Panc1 (cell line): ENCODE measurements at regions not wholly inside any gene's neighbourhood (a gene's known extent, or its start where the extent isn't known, plus 50 kb on each side); places are given as distances from the start of the nearest gene placed in this dataset.
"Not testable (repeated sequence)": the region's sequence is repeated elsewhere in the genome, so short reads cannot be mapped to it uniquely, and the experiment has no call there.

Source experiments
- ATAC-seq: fragments of 200-7000 bp; cut with Tn5 transposase; 2 replicates; pipeline ENCODE4 v1.9.1; 2020; ENCODE audit warnings: mild to moderate bottlenecking, moderate library complexity
- BruUV-seq: library from RNA; stranded (reverse); fragments of 400-500 nt; replicated peaks from 2 replicates; lab custom pipeline; 2021; lab: Mats Ljungman, UMichigan
- CTCF ChIA-PET: fragments of 300-600 bp; sonication (Branson Sonifier 250); formaldehyde crosslinking; loops from one replicate; lab custom pipeline; 2022; ENCODE audit warnings: antibody characterized with exemption; lab: Charles Lee
- POLR2A ChIA-PET: fragments of 300-600 bp; sonication (Branson Sonifier 250); formaldehyde crosslinking; loops from one replicate; lab custom pipeline; 2022; ENCODE audit warnings: antibody characterized with exemption; lab: Charles Lee
- DNase-seq: peaks from one replicate; pipeline ENCODE4 v3.0.0-alpha.2; 2010; ENCODE audit warnings: low read depth, low spot score
- H3K27ac ChIP-seq: 2 replicates; pipeline ENCODE4 v1.5.1; 2011; ENCODE audit warnings: mild to moderate bottlenecking, low read length, inconsistent platforms
- H3K27me3 ChIP-seq: fragments of 200-500 bp; sonication (Bioruptor generic); 2 replicates; pipeline ENCODE4 v1.6.0; 2014; ENCODE audit warnings: low read length, inconsistent platforms; ENCODE audit not compliant: control insufficient read depth, insufficient read depth
- H3K36me3 ChIP-seq: fragments of 200-500 bp; sonication (Bioruptor generic); 2 replicates; pipeline ENCODE4 v1.5.1; 2014; ENCODE audit warnings: inconsistent platforms, mild to moderate bottlenecking, low read length, moderate library complexity; ENCODE audit not compliant: control insufficient read depth, insufficient read depth
- H3K4me1 ChIP-seq: 2 replicates; pipeline ENCODE4 v1.5.1; 2011; ENCODE audit warnings: inconsistent platforms, mild to moderate bottlenecking, low read length, moderate library complexity; ENCODE audit not compliant: control insufficient read depth, insufficient read depth
- H3K4me3 ChIP-seq, 2 experiments: 2 replicates each; pipeline ENCODE4 v1.5.1; 2011 to 2012; ENCODE audit warnings: low read depth in 2 of 2, low read length in 2 of 2, mild to moderate bottlenecking in 2 of 2, inconsistent platforms in 1 of 2, moderate library complexity in 1 of 2
- H3K9me3 ChIP-seq: fragments of 200-500 bp; sonication (Bioruptor generic); 2 replicates; pipeline ENCODE4 v1.5.1; 2014; ENCODE audit warnings: low read depth, mild to moderate bottlenecking, inconsistent platforms, low read length, moderate library complexity; ENCODE audit not compliant: control insufficient read depth, insufficient read depth
- POLR2AphosphoS5 ChIP-seq: IDR thresholded peaks from 2 replicates; pipeline ENCODE4 v1.6.1; 2012; ENCODE audit warnings: mild to moderate bottlenecking, low read depth, low read length, moderate library complexity
- SIN3A ChIP-seq: IDR thresholded peaks from 2 replicates; pipeline ENCODE4 v1.6.1; 2012; ENCODE audit warnings: low read depth, mild to moderate bottlenecking, low read length, moderate library complexity, borderline replicate concordance; ENCODE audit not compliant: insufficient read depth
- TCF7L2 ChIP-seq: IDR thresholded peaks from 2 replicates; pipeline ENCODE4 v1.6.1; 2011; ENCODE audit warnings: mild to moderate bottlenecking, low read depth, low read length, inconsistent platforms
- in situ Hi-C: cut with HindIII; loops from 2 replicates; pipeline ENCODE4 v1.10.0; 2016; ENCODE audit warnings: low sequenced_read_pairs, low pct_unique_long_range_greater_than_20kb
- intact Hi-C: fragments of 100-400 bp; cut with micrococcal nuclease; formaldehyde crosslinking; loops from one replicate; pipeline ENCODE4 v1.10.0; 2022; ENCODE audit not compliant: unreplicated experiment
- TF ChIP-seq, protein P1 (sequence below): fragments of 450-650 bp; IDR thresholded peaks from 2 replicates; pipeline ENCODE4 v1.5.1; 2017; ENCODE audit warnings: mild to moderate bottlenecking
- TF ChIP-seq, protein P2 (sequence below), 2 experiments: IDR thresholded peaks; 2 replicates each; pipeline ENCODE4 v1.6.1; 2011 to 2012; ENCODE audit warnings: low read depth in 2 of 2, control low read depth in 1 of 2, low read length in 1 of 2, mild to moderate bottlenecking in 1 of 2, moderate library complexity in 1 of 2; ENCODE audit not compliant: insufficient read depth in 1 of 2

GRCh38 chr22:26839216-26839615 is 181.8 kb downstream of the MIAT start:
- DNase-seq (no peak), ATAC-seq (no peak)
- intact Hi-C loops = no loop called here
- no TSS peak for BruUV-seq
- ChIA-PET POLR2A (no interaction called here), CTCF (no interaction called here)
- Histone ChIP-seq H3K27me3 (no peaks in the 10 kb centered on the region), H3K9me3 (no peaks in the 10 kb centered on the region), H3K27ac (no peak overlapping the region), H3K4me1 (no peaks in the 10 kb centered on the region), H3K4me3 (no peak overlapping the region), H3K36me3 (no peaks in the 10 kb centered on the region)
- TF ChIP-seq, protein P1, sequence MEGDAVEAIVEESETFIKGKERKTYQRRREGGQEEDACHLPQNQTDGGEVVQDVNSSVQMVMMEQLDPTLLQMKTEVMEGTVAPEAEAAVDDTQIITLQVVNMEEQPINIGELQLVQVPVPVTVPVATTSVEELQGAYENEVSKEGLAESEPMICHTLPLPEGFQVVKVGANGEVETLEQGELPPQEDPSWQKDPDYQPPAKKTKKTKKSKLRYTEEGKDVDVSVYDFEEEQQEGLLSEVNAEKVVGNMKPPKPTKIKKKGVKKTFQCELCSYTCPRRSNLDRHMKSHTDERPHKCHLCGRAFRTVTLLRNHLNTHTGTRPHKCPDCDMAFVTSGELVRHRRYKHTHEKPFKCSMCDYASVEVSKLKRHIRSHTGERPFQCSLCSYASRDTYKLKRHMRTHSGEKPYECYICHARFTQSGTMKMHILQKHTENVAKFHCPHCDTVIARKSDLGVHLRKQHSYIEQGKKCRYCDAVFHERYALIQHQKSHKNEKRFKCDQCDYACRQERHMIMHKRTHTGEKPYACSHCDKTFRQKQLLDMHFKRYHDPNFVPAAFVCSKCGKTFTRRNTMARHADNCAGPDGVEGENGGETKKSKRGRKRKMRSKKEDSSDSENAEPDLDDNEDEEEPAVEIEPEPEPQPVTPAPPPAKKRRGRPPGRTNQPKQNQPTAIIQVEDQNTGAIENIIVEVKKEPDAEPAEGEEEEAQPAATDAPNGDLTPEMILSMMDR = no peak
- no peak for TF ChIP-seq SIN3A
- TF ChIP-seq POLR2AphosphoS5 = no peak
- TF ChIP-seq, protein P2, sequence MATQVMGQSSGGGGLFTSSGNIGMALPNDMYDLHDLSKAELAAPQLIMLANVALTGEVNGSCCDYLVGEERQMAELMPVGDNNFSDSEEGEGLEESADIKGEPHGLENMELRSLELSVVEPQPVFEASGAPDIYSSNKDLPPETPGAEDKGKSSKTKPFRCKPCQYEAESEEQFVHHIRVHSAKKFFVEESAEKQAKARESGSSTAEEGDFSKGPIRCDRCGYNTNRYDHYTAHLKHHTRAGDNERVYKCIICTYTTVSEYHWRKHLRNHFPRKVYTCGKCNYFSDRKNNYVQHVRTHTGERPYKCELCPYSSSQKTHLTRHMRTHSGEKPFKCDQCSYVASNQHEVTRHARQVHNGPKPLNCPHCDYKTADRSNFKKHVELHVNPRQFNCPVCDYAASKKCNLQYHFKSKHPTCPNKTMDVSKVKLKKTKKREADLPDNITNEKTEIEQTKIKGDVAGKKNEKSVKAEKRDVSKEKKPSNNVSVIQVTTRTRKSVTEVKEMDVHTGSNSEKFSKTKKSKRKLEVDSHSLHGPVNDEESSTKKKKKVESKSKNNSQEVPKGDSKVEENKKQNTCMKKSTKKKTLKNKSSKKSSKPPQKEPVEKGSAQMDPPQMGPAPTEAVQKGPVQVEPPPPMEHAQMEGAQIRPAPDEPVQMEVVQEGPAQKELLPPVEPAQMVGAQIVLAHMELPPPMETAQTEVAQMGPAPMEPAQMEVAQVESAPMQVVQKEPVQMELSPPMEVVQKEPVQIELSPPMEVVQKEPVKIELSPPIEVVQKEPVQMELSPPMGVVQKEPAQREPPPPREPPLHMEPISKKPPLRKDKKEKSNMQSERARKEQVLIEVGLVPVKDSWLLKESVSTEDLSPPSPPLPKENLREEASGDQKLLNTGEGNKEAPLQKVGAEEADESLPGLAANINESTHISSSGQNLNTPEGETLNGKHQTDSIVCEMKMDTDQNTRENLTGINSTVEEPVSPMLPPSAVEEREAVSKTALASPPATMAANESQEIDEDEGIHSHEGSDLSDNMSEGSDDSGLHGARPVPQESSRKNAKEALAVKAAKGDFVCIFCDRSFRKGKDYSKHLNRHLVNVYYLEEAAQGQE (IDR thresholded peaks at IDR 0.05; ENCODE audit: insufficient read depth in 1 of 2, low read depth in 2 of 2, low read length in 1 of 2) = no peak
- no peak for TF ChIP-seq TCF7L2
- in situ Hi-C loops = no loop called here

- in situ Hi-C loops, H3K4me3 ChIP-seq, H3K9me3 ChIP-seq, BruUV-seq, CTCF ChIA-PET, ATAC-seq, H3K27me3 ChIP-seq, intact Hi-C loops, H3K27ac ChIP-seq, POLR2A ChIA-PET, H3K36me3 ChIP-seq, H3K4me1 ChIP-seq, DNase-seq: not testable (repeated sequence)
Observed at GRCh38 chr22:26840770-26841169, 183.4 kb downstream of the MIAT start.

GRCh38 chr22:26842103-26842502 is 184.7 kb downstream of the MIAT start:
- H3K4me1 ChIP-seq = no peaks in the 10 kb centered on the region
- no peak for TF ChIP-seq SIN3A
- TF ChIP-seq, protein P2 (IDR thresholded peaks at IDR 0.05; ENCODE audit: insufficient read depth in 1 of 2, low read depth in 2 of 2, low read length in 1 of 2) = no peak
- no peaks in the 10 kb centered on the region for H3K27me3 ChIP-seq
- H3K4me3 ChIP-seq = no peak overlapping the region
- no peak for ATAC-seq
- no peaks in the 10 kb centered on the region for H3K36me3 ChIP-seq
- ChIA-PET CTCF (no interaction called here), POLR2A (no interaction called here)
- in situ Hi-C loops = no loop called here
- no peaks in the 10 kb centered on the region for H3K9me3 ChIP-seq
- intact Hi-C loops = no loop called here
- DNase-seq = no peak
- H3K27ac ChIP-seq = no peak overlapping the region
- no TSS peak for BruUV-seq
